ENCODE measurements at regions not wholly inside any gene's neighbourhood (a gene's known extent, or its start where the extent isn't known, plus 50 kb on each side); places are given as distances from the start of the nearest gene placed in this dataset.

DNA sequence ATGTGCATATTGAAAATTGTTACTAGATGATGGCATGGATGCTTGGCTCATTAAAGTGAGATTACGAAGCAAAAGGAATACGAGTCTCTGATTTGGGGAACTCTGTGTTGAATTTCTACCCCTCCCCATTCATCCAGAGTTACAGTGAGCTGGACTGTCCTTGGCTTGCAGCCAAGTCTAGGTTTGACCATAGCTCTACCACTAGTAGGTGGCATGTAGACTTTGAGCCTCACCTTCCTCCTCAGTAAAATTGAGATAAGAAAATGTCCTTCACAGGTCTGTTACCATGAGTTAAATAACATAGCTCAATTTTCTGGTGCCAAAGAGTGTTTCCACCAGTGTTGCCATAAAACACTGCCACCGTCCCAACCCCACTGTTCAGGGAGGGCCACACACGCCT, 727.6 kb upstream of the ID2 start:
- Histone ChIP-seq H3T11ph (ENCODE audit: low read length) (no peak overlapping the region), H4K20me1 (ENCODE audit: control insufficient read depth, insufficient read depth, insufficient read length) (no peaks in the 10 kb centered on the region), H3K56ac (ENCODE audit: insufficient read length, low read depth, low read length) (no peak overlapping the region), H4K91ac (ENCODE audit: insufficient read length, low read depth, low read length) (no peak overlapping the region), H2AFZ (ENCODE audit: low read length) (no peak overlapping the region), H3K9me3 (ENCODE audit: control insufficient read depth, low read depth, low read length) (no peaks in the 10 kb centered on the region), H3K4me2 (ENCODE audit: insufficient read depth, insufficient read length, low read length) (no peak overlapping the region), H4K8ac (replicated peaks; ENCODE audit: insufficient read length, low read depth, low read length) (no peak overlapping the region), H3K4me1 (ENCODE audit: insufficient read depth, low read length) (no peaks in the 10 kb centered on the region), H3K79me1 (ENCODE audit: insufficient read depth, low read depth, low read length, poor library complexity, severe bottlenecking) (no peaks in the 10 kb centered on the region), H2BK12ac (ENCODE audit: insufficient read length, low read depth, low read length) (no peak overlapping the region), H3K9ac (ENCODE audit: extremely low read depth, insufficient read length, low read length) (no peak overlapping the region), H3K79me2 (ENCODE audit: insufficient read depth, low read length) (no peaks in the 10 kb centered on the region), H2BK120ac (ENCODE audit: low read depth, low read length, poor library complexity, severe bottlenecking) (no peak overlapping the region), H2BK15ac (ENCODE audit: low read depth, low read length) (no peak overlapping the region), H4K5ac (ENCODE audit: insufficient read length, low read depth, low read length) (no peak overlapping the region), H3K18ac (ENCODE audit: insufficient read length, low read depth, low read length) (no peak overlapping the region), H3K27ac (ENCODE audit: insufficient read length, low read depth, low read length) (no peak overlapping the region), H3K27me3 (ENCODE audit: insufficient read depth, low read length) (no peaks in the 10 kb centered on the region), H3K23me2 (ENCODE audit: insufficient read length, low read depth, low read length, poor library complexity, severe bottlenecking) (no peaks in the 10 kb centered on the region), H2BK20ac (ENCODE audit: low read depth, low read length, poor library complexity, severe bottlenecking) (no peak overlapping the region), H3K14ac (ENCODE audit: insufficient read depth, low read length) (no peak overlapping the region), H3K23ac (ENCODE audit: insufficient read length, low read depth, low read length) (no peak overlapping the region), H3K4ac (ENCODE audit: low read depth, low read length) (no peak overlapping the region), H2AK5ac (ENCODE audit: insufficient read length, low read length) (no peak overlapping the region), H2BK5ac (ENCODE audit: insufficient read length, low read length) (no peak overlapping the region)
- Mint-ChIP-seq H3K36me3 (ENCODE audit: insufficient read depth in 1 of 3, low read depth in 3 of 3) (no peaks in the 10 kb centered on the region), H3K9me3 (no peaks in the 10 kb centered on the region), H3K27ac (no peak overlapping the region), H3K27me3 (ENCODE audit: low read depth) (peaks cover 13% of the 10 kb centered on the region), H3K4me3 (no peak overlapping the region), H3K4me1 (peaks cover 12 to 16% of the 10 kb centered on the region in 2 experiments; a peak in 3 of 4 replicates)
- DNase-seq = no peak
- TF ChIP-seq, protein P1, sequence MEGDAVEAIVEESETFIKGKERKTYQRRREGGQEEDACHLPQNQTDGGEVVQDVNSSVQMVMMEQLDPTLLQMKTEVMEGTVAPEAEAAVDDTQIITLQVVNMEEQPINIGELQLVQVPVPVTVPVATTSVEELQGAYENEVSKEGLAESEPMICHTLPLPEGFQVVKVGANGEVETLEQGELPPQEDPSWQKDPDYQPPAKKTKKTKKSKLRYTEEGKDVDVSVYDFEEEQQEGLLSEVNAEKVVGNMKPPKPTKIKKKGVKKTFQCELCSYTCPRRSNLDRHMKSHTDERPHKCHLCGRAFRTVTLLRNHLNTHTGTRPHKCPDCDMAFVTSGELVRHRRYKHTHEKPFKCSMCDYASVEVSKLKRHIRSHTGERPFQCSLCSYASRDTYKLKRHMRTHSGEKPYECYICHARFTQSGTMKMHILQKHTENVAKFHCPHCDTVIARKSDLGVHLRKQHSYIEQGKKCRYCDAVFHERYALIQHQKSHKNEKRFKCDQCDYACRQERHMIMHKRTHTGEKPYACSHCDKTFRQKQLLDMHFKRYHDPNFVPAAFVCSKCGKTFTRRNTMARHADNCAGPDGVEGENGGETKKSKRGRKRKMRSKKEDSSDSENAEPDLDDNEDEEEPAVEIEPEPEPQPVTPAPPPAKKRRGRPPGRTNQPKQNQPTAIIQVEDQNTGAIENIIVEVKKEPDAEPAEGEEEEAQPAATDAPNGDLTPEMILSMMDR (conservative IDR thresholded peaks at IDR 0.05) = no peak
- no CpG with 5 or more reads among the region's 4 CpGs for WGBS (ENCODE audit: extremely low coverage, insufficient read length, low lambda C conversion rate)

All from H9 (cell line).